HG02885 (cell line): ENCODE measurements at regions not wholly inside any gene's neighbourhood (a gene's known extent, or its start where the extent isn't known, plus 50 kb on each side); places are given as distances from the start of the nearest gene placed in this dataset.
A peak's percentile ranks its signal among the peaks of the same experiment; 100 is the strongest.
"Not testable (repeated sequence)": the region's sequence is repeated elsewhere in the genome, so short reads cannot be mapped to it uniquely, and the experiment has no call there.

Source experiments
- ATAC-seq: cut with Tn5 transposase; IDR thresholded peaks from one replicate; pipeline ENCODE4 v1.9.1; 2021; ENCODE audit warnings: mild to moderate bottlenecking; ENCODE audit not compliant: unreplicated experiment, poor library complexity

GRCh38 chr13:78102741-78103140, 184.1 kb upstream of the EDNRB start:
- ATAC-seq, result no peak

- ATAC-seq, result peak; percentile 70
Measured at GRCh38 chr13:78102121-78102677, 183.6 kb upstream of the EDNRB start.

GRCh38 chr13:78100486-78100885, 181.9 kb upstream of the EDNRB start:
- no peak for ATAC-seq

GRCh38 chr13:78098249-78098648, 179.6 kb upstream of the EDNRB start:
- no peak for ATAC-seq

GRCh38 chr13:78096221-78096620, 177.6 kb upstream of the EDNRB start:
- ATAC-seq, result no peak

GRCh38 chr13:78087966-78088678, 169.5 kb upstream of the EDNRB start:
- no peak for ATAC-seq

GRCh38 chr13:78085434-78086225, 167.0 kb upstream of the EDNRB start:
- ATAC-seq, result no peak

GRCh38 chr13:78084401-78084800, 165.8 kb upstream of the EDNRB start:
- no peak for ATAC-seq

- ATAC-seq, result no peak
Measured at GRCh38 chr13:78078168-78078567, 159.5 kb upstream of the EDNRB start.

- ATAC-seq, result no peak
Measured at GRCh38 chr13:78067290-78067689, 148.7 kb upstream of the EDNRB start.

GRCh38 chr13:78065141-78065540, 146.5 kb upstream of the EDNRB start:
- no peak for ATAC-seq

- ATAC-seq, result no peak
Measured at GRCh38 chr13:78061806-78062205, 143.2 kb upstream of the EDNRB start.

- no peak for ATAC-seq
Measured at GRCh38 chr13:78060966-78061365, 142.3 kb upstream of the EDNRB start.

- ATAC-seq, result not testable (repeated sequence)
Measured at GRCh38 chr13:78056865-78057264, 138.2 kb upstream of the EDNRB start.

GRCh38 chr13:78054157-78054556, 135.5 kb upstream of the EDNRB start:
- ATAC-seq, result no peak

GRCh38 chr13:78047151-78047550, 128.5 kb upstream of the EDNRB start:
- no peak for ATAC-seq

GRCh38 chr13:78046331-78046730, 127.7 kb upstream of the EDNRB start:
- peak; percentile 64 for ATAC-seq

GRCh38 chr13:78045916-78046315, 127.3 kb upstream of the EDNRB start:
- ATAC-seq, result peak; percentile 37

- ATAC-seq, result not testable (repeated sequence)
Measured at GRCh38 chr13:78041366-78041765, 122.7 kb upstream of the EDNRB start.

- ATAC-seq, result no peak
Measured at GRCh38 chr13:78040205-78040830, 121.7 kb upstream of the EDNRB start.

GRCh38 chr13:78036841-78037240, 118.2 kb upstream of the EDNRB start:
- no peak for ATAC-seq
